HEK293 (cell line): ENCODE measurements at regions not wholly inside any gene's neighbourhood (a gene's known extent, or its start where the extent isn't known, plus 50 kb on each side); places are given as distances from the start of the nearest gene placed in this dataset.

ENCODE experiments used
- CTCF ChIA-PET: fragments of 350-600 bp; formaldehyde crosslinking; extraction: SDS; loops from one replicate; lab custom pipeline; 2021; ENCODE audit warnings: antibody characterized with exemption; lab: Yijun Ruan, JAX
- POLR2A ChIA-PET: fragments of 300-600 bp; formaldehyde crosslinking; extraction: SDS; loops from one replicate; lab custom pipeline; 2020; ENCODE audit warnings: antibody characterized with exemption, inconsistent platforms; lab: Yijun Ruan, JAX
- H3K27ac ChIP-seq: fragments of 200-500 bp; sonication (Bioruptor generic); 2 replicates; pipeline ENCODE4 v1.5.1; 2014; ENCODE audit warnings: low read depth, low read length, control low read depth, inconsistent platforms; ENCODE audit errors: extremely low read depth
- H3K36me3 ChIP-seq, 2 experiments: fragments of 200-500 bp in 1 of 2; sonication (Bioruptor generic) in 1 of 2; 1 replicate in 1 of 2; 2 replicates in 1 of 2; pipeline ENCODE4 v1.5.1; 2014 to 2017; ENCODE audit warnings: inconsistent platforms in 2 of 2, low read length in 2 of 2; ENCODE audit not compliant: control insufficient read depth in 2 of 2, insufficient read depth in 1 of 2
- H3K4me1 ChIP-seq: fragments of 200-500 bp; sonication (Bioruptor generic); 2 replicates; pipeline ENCODE4 v1.5.1; 2014; ENCODE audit warnings: mild to moderate bottlenecking, low read length, inconsistent platforms; ENCODE audit not compliant: control insufficient read depth, insufficient read depth
- H3K4me3 ChIP-seq: 2 replicates; pipeline ENCODE4 v1.5.1; 2011; ENCODE audit warnings: low read depth, mild to moderate bottlenecking, control low read depth, low read length, moderate library complexity
- H3K9me3 ChIP-seq: fragments of 200-500 bp; sonication (Bioruptor generic); 2 replicates; pipeline ENCODE4 v1.5.1; 2014; ENCODE audit warnings: low read depth, low read length, inconsistent platforms; ENCODE audit not compliant: control insufficient read depth, insufficient read depth
- AEBP2 ChIP-seq: fragments of 450-650 bp; formaldehyde crosslinking; IDR thresholded peaks from 2 replicates; pipeline ENCODE4 v1.5.1; 2016; ENCODE audit warnings: missing biosample characterization, missing genetic modification characterization, borderline replicate concordance
- PRDM2 ChIP-seq: fragments of 450-650 bp; formaldehyde crosslinking; IDR thresholded peaks from 2 replicates; pipeline ENCODE4 v1.5.1; 2016; ENCODE audit warnings: missing biosample characterization, missing genetic modification characterization, borderline replicate concordance
- RBAK ChIP-seq: fragments of 450-650 bp; formaldehyde crosslinking; IDR thresholded peaks from 2 replicates; pipeline ENCODE4 v1.5.1; 2016; ENCODE audit warnings: missing biosample characterization, missing genetic modification characterization
- TCF7L2 ChIP-seq: IDR thresholded peaks from 2 replicates; pipeline ENCODE4 v1.6.1; 2011; ENCODE audit warnings: low read depth, mild to moderate bottlenecking, inconsistent platforms, low read length, moderate library complexity, borderline replicate concordance
- ZBTB20 ChIP-seq: fragments of 450-650 bp; formaldehyde crosslinking; IDR thresholded peaks from 2 replicates; pipeline ENCODE4 v1.5.1; 2016; ENCODE audit warnings: missing biosample characterization, missing genetic modification characterization
- ZBTB21 ChIP-seq: fragments of 450-650 bp; formaldehyde crosslinking; IDR thresholded peaks from 2 replicates; pipeline ENCODE4 v1.5.1; 2017; ENCODE audit warnings: missing biosample characterization, missing genetic modification characterization
- ZNF184 ChIP-seq: fragments of 450-650 bp; IDR thresholded peaks from 2 replicates; pipeline ENCODE4 v1.5.1; 2018; ENCODE audit warnings: missing biosample characterization, mild to moderate bottlenecking, missing genetic modification characterization
- ZNF280D ChIP-seq: fragments of 450-650 bp; formaldehyde crosslinking; IDR thresholded peaks from 2 replicates; pipeline ENCODE4 v1.5.1; 2016; ENCODE audit warnings: missing biosample characterization, missing genetic modification characterization
- ZNF324 ChIP-seq: fragments of 450-650 bp; formaldehyde crosslinking; IDR thresholded peaks from 2 replicates; pipeline ENCODE4 v1.5.1; 2016; ENCODE audit warnings: missing biosample characterization, missing genetic modification characterization
- ZNF529 ChIP-seq: fragments of 450-650 bp; formaldehyde crosslinking; IDR thresholded peaks from 2 replicates; pipeline ENCODE4 v1.5.1; 2017; ENCODE audit warnings: missing genetic modification characterization, missing biosample characterization; ENCODE audit not compliant: insufficient replicate concordance
- ZNF776 ChIP-seq: fragments of 450-650 bp; formaldehyde crosslinking; IDR thresholded peaks from 2 replicates; pipeline ENCODE4 v1.5.0; 2017; ENCODE audit warnings: missing biosample characterization, missing genetic modification characterization, borderline replicate concordance
- TF ChIP-seq, protein P1 (sequence below): fragments of 450-650 bp; formaldehyde crosslinking; IDR thresholded peaks from 2 replicates; pipeline ENCODE4 v1.5.1; 2016; ENCODE audit warnings: missing biosample characterization, missing genetic modification characterization
- TF ChIP-seq, protein P2 (sequence below): fragments of 450-650 bp; formaldehyde crosslinking; IDR thresholded peaks from 2 replicates; pipeline ENCODE4 v1.5.1; 2017; ENCODE audit warnings: missing biosample characterization, mild to moderate bottlenecking, missing genetic modification characterization, moderate library complexity
- TF ChIP-seq, protein P3 (sequence below): fragments of 450-650 bp; IDR thresholded peaks from 2 replicates; pipeline ENCODE4 v1.5.1; 2018; ENCODE audit warnings: missing biosample characterization, mild to moderate bottlenecking, missing genetic modification characterization

GRCh38 chr3:117405359-117405758 is 695.8 kb downstream of the TUSC7 start:
- Histone ChIP-seq H3K4me1 (no peaks in the 10 kb centered on the region), H3K4me3 (no peak overlapping the region), H3K27ac (no peak overlapping the region), H3K9me3 (no peaks in the 10 kb centered on the region), H3K36me3 (no peaks in the 10 kb centered on the region)
- TF ChIP-seq TCF7L2 (no peak), RBAK (tag by site-specific recombination) (no peak), ZBTB20 (tag by site-specific recombination) (no peak), ZNF184 (tag by site-specific recombination) (no peak), PRDM2 (tag by site-specific recombination) (no peak), ZNF776 (no peak), ZNF529 (tag by site-specific recombination) (no peak), ZNF280D (tag by site-specific recombination) (no peak), AEBP2 (tag by site-specific recombination) (no peak), ZBTB21 (no peak), ZNF324 (tag by site-specific recombination) (no peak)
- TF ChIP-seq, protein P1, sequence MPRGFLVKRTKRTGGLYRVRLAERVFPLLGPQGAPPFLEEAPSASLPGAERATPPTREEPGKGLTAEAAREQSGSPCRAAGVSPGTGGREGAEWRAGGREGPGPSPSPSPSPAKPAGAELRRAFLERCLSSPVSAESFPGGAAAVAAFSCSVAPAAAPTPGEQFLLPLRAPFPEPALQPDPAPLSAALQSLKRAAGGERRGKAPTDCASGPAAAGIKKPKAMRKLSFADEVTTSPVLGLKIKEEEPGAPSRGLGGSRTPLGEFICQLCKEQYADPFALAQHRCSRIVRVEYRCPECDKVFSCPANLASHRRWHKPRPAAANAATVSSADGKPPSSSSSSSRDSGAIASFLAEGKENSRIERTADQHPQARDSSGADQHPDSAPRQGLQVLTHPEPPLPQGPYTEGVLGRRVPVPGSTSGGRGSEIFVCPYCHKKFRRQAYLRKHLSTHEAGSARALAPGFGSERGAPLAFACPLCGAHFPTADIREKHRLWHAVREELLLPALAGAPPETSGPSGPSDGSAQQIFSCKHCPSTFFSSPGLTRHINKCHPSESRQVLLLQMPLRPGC (tag by site-specific recombination): no peak
- TF ChIP-seq, protein P2, sequence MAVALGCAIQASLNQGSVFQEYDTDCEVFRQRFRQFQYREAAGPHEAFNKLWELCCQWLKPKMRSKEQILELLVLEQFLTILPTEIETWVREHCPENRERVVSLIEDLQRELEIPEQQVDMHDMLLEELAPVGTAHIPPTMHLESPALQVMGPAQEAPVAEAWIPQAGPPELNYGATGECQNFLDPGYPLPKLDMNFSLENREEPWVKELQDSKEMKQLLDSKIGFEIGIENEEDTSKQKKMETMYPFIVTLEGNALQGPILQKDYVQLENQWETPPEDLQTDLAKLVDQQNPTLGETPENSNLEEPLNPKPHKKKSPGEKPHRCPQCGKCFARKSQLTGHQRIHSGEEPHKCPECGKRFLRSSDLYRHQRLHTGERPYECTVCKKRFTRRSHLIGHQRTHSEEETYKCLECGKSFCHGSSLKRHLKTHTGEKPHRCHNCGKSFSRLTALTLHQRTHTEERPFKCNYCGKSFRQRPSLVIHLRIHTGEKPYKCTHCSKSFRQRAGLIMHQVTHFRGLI: no peak
- TF ChIP-seq, protein P3, sequence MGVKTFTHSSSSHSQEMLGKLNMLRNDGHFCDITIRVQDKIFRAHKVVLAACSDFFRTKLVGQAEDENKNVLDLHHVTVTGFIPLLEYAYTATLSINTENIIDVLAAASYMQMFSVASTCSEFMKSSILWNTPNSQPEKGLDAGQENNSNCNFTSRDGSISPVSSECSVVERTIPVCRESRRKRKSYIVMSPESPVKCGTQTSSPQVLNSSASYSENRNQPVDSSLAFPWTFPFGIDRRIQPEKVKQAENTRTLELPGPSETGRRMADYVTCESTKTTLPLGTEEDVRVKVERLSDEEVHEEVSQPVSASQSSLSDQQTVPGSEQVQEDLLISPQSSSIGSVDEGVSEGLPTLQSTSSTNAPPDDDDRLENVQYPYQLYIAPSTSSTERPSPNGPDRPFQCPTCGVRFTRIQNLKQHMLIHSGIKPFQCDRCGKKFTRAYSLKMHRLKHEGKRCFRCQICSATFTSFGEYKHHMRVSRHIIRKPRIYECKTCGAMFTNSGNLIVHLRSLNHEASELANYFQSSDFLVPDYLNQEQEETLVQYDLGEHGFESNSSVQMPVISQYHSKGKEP (tag by site-specific recombination): no peak
- CTCF ChIA-PET: interaction anchor here (0.5 kb wide), 1 partner anchor 237 kb away, joined by 4 read pairs; no protein-coding TSS in a partner anchor
- POLR2A ChIA-PET: no interaction called here
